PFSK-1 (cell line): ENCODE measurements at regions not wholly inside any gene's neighbourhood (a gene's known extent, or its start where the extent isn't known, plus 50 kb on each side); places are given as distances from the start of the nearest gene placed in this dataset.

Source experiments
- FOXP2 ChIP-seq: optimal IDR thresholded peaks from 2 replicates; pipeline ENCODE3; 2011; ENCODE audit warnings: borderline replicate concordance, control low read depth, inconsistent platforms; ENCODE audit not compliant: insufficient read depth; ENCODE audit errors: extremely low read length, extremely low read depth
- POLR2AphosphoS5 ChIP-seq: IDR thresholded peaks from 2 replicates; pipeline ENCODE4 v1.6.1; 2012; ENCODE audit warnings: low read depth, mild to moderate bottlenecking, control low read depth, low read length, moderate library complexity
- SIN3A ChIP-seq: IDR thresholded peaks from 2 replicates; pipeline ENCODE4 v1.6.1; 2012; ENCODE audit warnings: mild to moderate bottlenecking, low read length, moderate library complexity, borderline replicate concordance; ENCODE audit not compliant: insufficient read depth
- TAF1 ChIP-seq: IDR thresholded peaks from 2 replicates; pipeline ENCODE4 v1.6.1; 2012; ENCODE audit warnings: low read length, control low read depth, borderline replicate concordance; ENCODE audit not compliant: insufficient read depth
- TF ChIP-seq, protein P1 (sequence below), 2 experiments: IDR thresholded peaks; 2 replicates each; pipeline versions ENCODE4 v1.6.1 to v1.8.0; 2011 to 2012; ENCODE audit warnings: low read depth in 2 of 2, low read length in 2 of 2, control low read depth in 1 of 2, inconsistent platforms in 1 of 2, mild to moderate bottlenecking in 1 of 2, moderate library complexity in 1 of 2; ENCODE audit not compliant: insufficient read depth in 1 of 2

GRCh38 chr7:113694149-113694548 is 224.7 kb downstream of the PPP1R3A start:
- no peak for TF ChIP-seq POLR2AphosphoS5
- no peak for TF ChIP-seq SIN3A
- TF ChIP-seq FOXP2, result no peak
- TF ChIP-seq, protein P1, sequence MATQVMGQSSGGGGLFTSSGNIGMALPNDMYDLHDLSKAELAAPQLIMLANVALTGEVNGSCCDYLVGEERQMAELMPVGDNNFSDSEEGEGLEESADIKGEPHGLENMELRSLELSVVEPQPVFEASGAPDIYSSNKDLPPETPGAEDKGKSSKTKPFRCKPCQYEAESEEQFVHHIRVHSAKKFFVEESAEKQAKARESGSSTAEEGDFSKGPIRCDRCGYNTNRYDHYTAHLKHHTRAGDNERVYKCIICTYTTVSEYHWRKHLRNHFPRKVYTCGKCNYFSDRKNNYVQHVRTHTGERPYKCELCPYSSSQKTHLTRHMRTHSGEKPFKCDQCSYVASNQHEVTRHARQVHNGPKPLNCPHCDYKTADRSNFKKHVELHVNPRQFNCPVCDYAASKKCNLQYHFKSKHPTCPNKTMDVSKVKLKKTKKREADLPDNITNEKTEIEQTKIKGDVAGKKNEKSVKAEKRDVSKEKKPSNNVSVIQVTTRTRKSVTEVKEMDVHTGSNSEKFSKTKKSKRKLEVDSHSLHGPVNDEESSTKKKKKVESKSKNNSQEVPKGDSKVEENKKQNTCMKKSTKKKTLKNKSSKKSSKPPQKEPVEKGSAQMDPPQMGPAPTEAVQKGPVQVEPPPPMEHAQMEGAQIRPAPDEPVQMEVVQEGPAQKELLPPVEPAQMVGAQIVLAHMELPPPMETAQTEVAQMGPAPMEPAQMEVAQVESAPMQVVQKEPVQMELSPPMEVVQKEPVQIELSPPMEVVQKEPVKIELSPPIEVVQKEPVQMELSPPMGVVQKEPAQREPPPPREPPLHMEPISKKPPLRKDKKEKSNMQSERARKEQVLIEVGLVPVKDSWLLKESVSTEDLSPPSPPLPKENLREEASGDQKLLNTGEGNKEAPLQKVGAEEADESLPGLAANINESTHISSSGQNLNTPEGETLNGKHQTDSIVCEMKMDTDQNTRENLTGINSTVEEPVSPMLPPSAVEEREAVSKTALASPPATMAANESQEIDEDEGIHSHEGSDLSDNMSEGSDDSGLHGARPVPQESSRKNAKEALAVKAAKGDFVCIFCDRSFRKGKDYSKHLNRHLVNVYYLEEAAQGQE (IDR thresholded peaks at IDR 0.05; ENCODE audit: insufficient read depth in 1 of 2, low read depth in 2 of 2, low read length in 2 of 2), result no peak
- TF ChIP-seq TAF1, result no peak

DNA sequence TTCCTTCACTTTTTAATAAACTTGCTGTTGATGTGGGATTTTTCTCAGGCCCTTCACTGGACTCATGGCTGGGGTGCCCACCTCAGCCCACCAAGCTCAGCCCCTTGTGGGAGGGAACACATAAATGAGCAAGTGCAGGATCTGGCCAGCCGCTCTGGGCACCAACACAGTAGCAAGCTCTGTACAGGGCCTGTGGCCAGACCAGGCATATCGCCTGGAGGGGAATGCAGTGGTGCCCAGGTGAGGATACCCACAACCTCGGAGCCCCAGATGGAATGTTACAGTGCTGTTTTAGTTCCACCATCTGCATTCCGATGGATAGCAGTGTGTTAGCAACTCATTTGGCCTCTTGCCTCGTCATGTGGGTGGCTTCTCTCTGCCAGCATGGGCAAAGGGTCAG is 234.6 kb downstream of the PPP1R3A start:
- TF ChIP-seq TAF1 (no peak), POLR2AphosphoS5 (no peak), SIN3A (no peak), FOXP2 (no peak)
- TF ChIP-seq, protein P1 (IDR thresholded peaks at IDR 0.05; ENCODE audit: insufficient read depth in 1 of 2, low read depth in 2 of 2, low read length in 2 of 2), result no peak

DNA sequence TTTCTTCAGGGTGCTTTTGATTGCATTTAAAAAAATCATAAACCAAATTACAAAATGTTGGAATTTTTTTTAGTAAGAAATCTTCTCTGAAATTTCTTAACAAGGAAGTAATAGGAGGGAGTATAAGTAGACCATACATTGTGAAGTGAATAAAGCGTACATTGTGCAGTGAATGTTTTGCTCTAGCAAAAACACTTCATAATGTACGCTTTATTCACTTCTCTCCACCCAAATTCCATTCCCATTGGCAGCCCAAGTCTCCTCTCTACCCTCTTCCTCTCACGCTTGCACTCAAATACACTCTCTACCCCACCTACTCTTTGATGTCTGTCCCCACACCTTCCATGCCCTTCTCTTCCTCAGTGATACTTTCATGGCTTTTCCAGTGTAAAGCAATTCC is 241.0 kb downstream of the PPP1R3A start:
- TF ChIP-seq POLR2AphosphoS5 (no peak), TAF1 (no peak), SIN3A (no peak), FOXP2 (no peak)
- TF ChIP-seq, protein P1 (IDR thresholded peaks at IDR 0.05; ENCODE audit: insufficient read depth in 1 of 2, low read depth in 2 of 2, low read length in 2 of 2), result no peak

GRCh38 chr7:113664867-113665266 is 253.9 kb downstream of the PPP1R3A start:
- TF ChIP-seq SIN3A, result no peak
- TF ChIP-seq, protein P1 (IDR thresholded peaks at IDR 0.05; ENCODE audit: insufficient read depth in 1 of 2, low read depth in 2 of 2, low read length in 2 of 2), result no peak
- no peak for TF ChIP-seq POLR2AphosphoS5
- no peak for TF ChIP-seq FOXP2
- no peak for TF ChIP-seq TAF1

- TF ChIP-seq TAF1, result no peak
- TF ChIP-seq, protein P1 (IDR thresholded peaks at IDR 0.05; ENCODE audit: insufficient read depth in 1 of 2, low read depth in 2 of 2, low read length in 2 of 2), result no peak
- TF ChIP-seq FOXP2, result no peak
- no peak for TF ChIP-seq SIN3A
- no peak for TF ChIP-seq POLR2AphosphoS5
These were observed 259.4 kb downstream of the PPP1R3A start for GRCh38 chr7:113659416-113659815.
